Mesenchymal stem cell (in vitro differentiated cells and primary cell): ENCODE measurements at regions not wholly inside any gene's neighbourhood (a gene's known extent, or its start where the extent isn't known, plus 50 kb on each side); places are given as distances from the start of the nearest gene placed in this dataset.

Source experiments
- DNase-seq: peaks from one replicate; pipeline ENCODE4 v3.0.0-alpha.2; 2013
- H2AFZ ChIP-seq: one replicate; pipeline ENCODE4 v1.6.1; 2013; ENCODE audit warnings: low read depth, mild to moderate bottlenecking, control low read depth, inconsistent platforms, low read length, moderate library complexity
- H2AK5ac ChIP-seq: 2 replicates; pipeline ENCODE4 v1.6.1; 2013; ENCODE audit warnings: low read length, moderate library complexity, mild to moderate bottlenecking, inconsistent platforms; ENCODE audit not compliant: severe bottlenecking
- H2BK120ac ChIP-seq: one replicate; pipeline ENCODE4 v1.6.1; 2013; ENCODE audit warnings: low read depth, mild to moderate bottlenecking, inconsistent platforms, low read length, moderate library complexity
- H2BK12ac ChIP-seq, 2 experiments: one replicate each; pipeline ENCODE4 v1.6.1; 2013; ENCODE audit warnings: inconsistent platforms in 2 of 2, low read length in 2 of 2, mild to moderate bottlenecking in 2 of 2, moderate library complexity in 2 of 2, control low read depth in 1 of 2
- H2BK15ac ChIP-seq: one replicate; pipeline ENCODE4 v1.6.1; 2013; ENCODE audit warnings: mild to moderate bottlenecking, low read depth, inconsistent platforms; ENCODE audit not compliant: poor library complexity, severe bottlenecking
- H2BK5ac ChIP-seq: 2 replicates; pipeline ENCODE4 v1.6.1; 2013; ENCODE audit warnings: low read depth, mild to moderate bottlenecking, low read length, control low read depth, inconsistent platforms; ENCODE audit not compliant: poor library complexity, severe bottlenecking
- H3K14ac ChIP-seq, 2 experiments: one replicate each; pipeline ENCODE4 v1.6.1; 2013; ENCODE audit warnings: inconsistent platforms in 2 of 2, low read length in 2 of 2, control low read depth in 1 of 2, mild to moderate bottlenecking in 1 of 2, moderate library complexity in 1 of 2
- H3K18ac ChIP-seq, 2 experiments: one replicate each; pipeline ENCODE4 v1.6.1; 2013; ENCODE audit warnings: inconsistent platforms in 2 of 2, low read length in 2 of 2, control low read depth in 1 of 2, low read depth in 1 of 2, mild to moderate bottlenecking in 1 of 2
- H3K23ac ChIP-seq, 2 experiments: one replicate each; pipeline ENCODE4 v1.6.1; 2013; ENCODE audit warnings: inconsistent platforms in 2 of 2, low read length in 2 of 2, mild to moderate bottlenecking in 2 of 2, moderate library complexity in 2 of 2, control low read depth in 1 of 2
- H3K27ac ChIP-seq: 2 replicates; pipeline ENCODE4 v1.5.1; 2013; ENCODE audit warnings: mild to moderate bottlenecking, moderate library complexity, low read length, control low read depth, inconsistent platforms; ENCODE audit not compliant: poor library complexity, severe bottlenecking
- H3K27me3 ChIP-seq, 2 experiments: 2 replicates each; pipeline versions ENCODE4 v1.6.1 to v1.7.0; 2013; ENCODE audit warnings: low read length in 2 of 2, mild to moderate bottlenecking in 2 of 2, moderate library complexity in 2 of 2, control low read depth in 1 of 2, inconsistent platforms in 1 of 2; ENCODE audit not compliant: control insufficient read depth in 1 of 2, insufficient read depth in 1 of 2
- H3K36me3 ChIP-seq, 2 experiments: 2 replicates each; pipeline versions ENCODE4 v1.6.1 to v1.7.0; 2013; ENCODE audit warnings: low read length in 2 of 2, control low read depth in 1 of 2, inconsistent platforms in 1 of 2, low read depth in 1 of 2, mild to moderate bottlenecking in 1 of 2; ENCODE audit not compliant: insufficient read depth in 2 of 2, control insufficient read depth in 1 of 2
- H3K4ac ChIP-seq, 2 experiments: one replicate each; pipeline ENCODE4 v1.6.1; 2013; ENCODE audit warnings: inconsistent platforms in 2 of 2, low read length in 2 of 2, mild to moderate bottlenecking in 2 of 2, moderate library complexity in 2 of 2, control low read depth in 1 of 2, low read depth in 1 of 2
- H3K4me1 ChIP-seq: 2 replicates; pipeline ENCODE4 v1.6.1; 2013; ENCODE audit warnings: low read depth, low read length, control low read depth; ENCODE audit not compliant: control insufficient read depth, insufficient read depth
- H3K4me2 ChIP-seq: 2 replicates; pipeline ENCODE4 v1.6.1; 2013; ENCODE audit warnings: low read length, mild to moderate bottlenecking, inconsistent platforms; ENCODE audit not compliant: poor library complexity, severe bottlenecking
- H3K4me3 ChIP-seq, 2 experiments: 2 replicates each; pipeline versions ENCODE4 v1.5.1 to v1.7.0; 2013; ENCODE audit warnings: low read length in 2 of 2, mild to moderate bottlenecking in 2 of 2, control low read depth in 1 of 2, low read depth in 1 of 2; ENCODE audit not compliant: insufficient read depth in 1 of 2
- H3K79me1 ChIP-seq: replicated peaks from 2 replicates; pipeline ENCODE4 v1.6.1; 2013; ENCODE audit warnings: mild to moderate bottlenecking, control low read depth, low read length, inconsistent platforms; ENCODE audit not compliant: poor library complexity, severe bottlenecking
- H3K9ac ChIP-seq: 2 replicates; pipeline ENCODE4 v1.7.0; 2013; ENCODE audit warnings: mild to moderate bottlenecking, low read length, moderate library complexity
- H3K9me3 ChIP-seq: 2 replicates; pipeline ENCODE4 v1.7.0; 2013; ENCODE audit warnings: mild to moderate bottlenecking, low read length; ENCODE audit not compliant: control insufficient read depth
- H4K8ac ChIP-seq: one replicate; pipeline ENCODE4 v1.6.1; 2013; ENCODE audit warnings: inconsistent platforms, mild to moderate bottlenecking, low read length, moderate library complexity
- H4K91ac ChIP-seq: one replicate; pipeline ENCODE4 v1.6.1; 2013; ENCODE audit warnings: mild to moderate bottlenecking, low read length, inconsistent platforms
- WGBS: methylation state at CpG from one replicate; pipeline ENCODE4 v1.1.7; 2013; ENCODE audit warnings: mixed read lengths; 5-methylcytosine and 5-hydroxymethylcytosine counted together

DNA sequence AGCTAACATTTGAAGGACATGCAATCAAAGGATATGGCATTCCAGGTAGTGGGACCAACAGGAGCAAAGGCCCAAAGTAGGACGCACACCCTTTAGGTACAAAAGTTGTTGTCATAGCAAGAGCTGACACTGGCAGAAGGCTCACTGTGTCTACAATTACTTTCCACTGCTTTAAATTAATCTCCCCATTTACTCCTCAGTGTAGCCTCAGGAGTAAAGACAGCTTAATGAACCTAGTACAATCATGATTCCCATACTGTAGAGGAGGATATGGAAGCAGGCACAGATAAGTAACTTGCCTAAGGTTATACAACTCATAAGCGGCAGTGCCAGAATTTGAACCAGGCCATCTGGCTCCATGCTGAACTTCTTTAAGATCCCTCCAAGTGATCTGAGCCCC, 212.9 kb upstream of the SFSWAP start:
- peaks cover 0 to 3% of the 10 kb centered on the region in 2 experiments for H3K36me3 ChIP-seq
- H3K4ac ChIP-seq = no peak overlapping the region
- no peaks in the 10 kb centered on the region for H3K9me3 ChIP-seq
- peaks cover 0 to 19% of the 10 kb centered on the region in 2 experiments for H3K27me3 ChIP-seq
- H3K4me2 ChIP-seq = no peak overlapping the region
- no peak overlapping the region for H2BK5ac ChIP-seq
- no peaks in the 10 kb centered on the region for H3K79me1 ChIP-seq
- H3K4me1 ChIP-seq = no peaks in the 10 kb centered on the region
- no peak overlapping the region for H2BK120ac ChIP-seq
- no peak overlapping the region for H2BK15ac ChIP-seq
- H4K8ac ChIP-seq = no peak overlapping the region
- H3K4me3 ChIP-seq = no peak overlapping the region
- H3K27ac ChIP-seq = no peak overlapping the region
- no peak for DNase-seq
- no peak overlapping the region for H4K91ac ChIP-seq
- no peak overlapping the region for H3K14ac ChIP-seq
- no peak overlapping the region for H2AFZ ChIP-seq
- H3K18ac ChIP-seq = no peak overlapping the region
- no peak overlapping the region for H2BK12ac ChIP-seq
- no peak overlapping the region for H3K23ac ChIP-seq
- H2AK5ac ChIP-seq = no peak overlapping the region
- WGBS = 90% methylated on average over 2 of the region's 2 CpGs
- H3K9ac ChIP-seq = no peak overlapping the region

DNA sequence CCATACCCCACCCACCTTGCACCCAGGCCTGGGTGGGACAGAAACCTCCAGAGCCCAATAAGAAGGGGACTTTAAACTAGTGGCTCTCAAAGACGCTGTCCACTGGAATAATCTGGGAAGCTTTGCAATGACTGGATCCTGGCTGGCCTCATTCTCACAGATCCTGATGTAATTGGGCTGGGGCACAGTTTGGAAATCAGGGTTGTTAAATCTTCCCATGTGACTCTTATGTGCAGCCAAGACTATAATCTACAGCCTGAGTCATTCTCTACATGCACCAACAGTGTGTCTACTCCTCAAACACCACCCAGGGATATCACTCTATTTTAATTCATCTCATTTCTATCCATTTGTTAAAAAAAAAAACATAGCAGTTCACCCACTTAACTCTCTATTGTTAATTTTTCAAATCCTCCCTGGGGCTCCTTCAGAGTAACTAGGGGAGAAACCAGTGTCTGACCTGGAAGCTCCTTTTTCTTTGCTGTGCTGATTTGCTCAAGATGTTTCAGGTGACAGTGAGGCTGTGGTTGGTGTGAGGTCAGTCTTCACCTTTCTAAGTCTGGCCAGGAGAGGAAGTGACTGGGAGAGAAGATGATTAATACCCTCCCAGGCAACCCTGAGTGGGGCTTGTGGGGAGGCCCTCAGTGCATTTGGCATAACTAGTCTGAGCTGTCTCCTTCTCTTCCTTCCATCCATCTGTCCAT, 211.6 kb upstream of the SFSWAP start:
- Histone ChIP-seq H3K23ac (no peak overlapping the region), H3K18ac (no peak overlapping the region), H3K4ac (no peak overlapping the region), H2BK12ac (no peak overlapping the region), H4K91ac (no peak overlapping the region), H3K4me3 (no peak overlapping the region), H2AFZ (no peak overlapping the region), H2BK15ac (no peak overlapping the region), H3K9ac (no peak overlapping the region), H3K36me3 (no peaks in the 10 kb centered on the region), H2AK5ac (no peak overlapping the region), H2BK120ac (no peak overlapping the region), H2BK5ac (no peak overlapping the region), H4K8ac (no peak overlapping the region), H3K27ac (no peak overlapping the region), H3K14ac (no peak overlapping the region), H3K4me2 (no peak overlapping the region), H3K4me1 (no peaks in the 10 kb centered on the region), H3K79me1 (no peaks in the 10 kb centered on the region), H3K9me3 (no peaks in the 10 kb centered on the region), H3K27me3 (peaks cover 0 to 19% of the 10 kb centered on the region in 2 experiments)
- WGBS = 65% methylated on average over 1 of the region's 1 CpG
- no peak for DNase-seq

DNA sequence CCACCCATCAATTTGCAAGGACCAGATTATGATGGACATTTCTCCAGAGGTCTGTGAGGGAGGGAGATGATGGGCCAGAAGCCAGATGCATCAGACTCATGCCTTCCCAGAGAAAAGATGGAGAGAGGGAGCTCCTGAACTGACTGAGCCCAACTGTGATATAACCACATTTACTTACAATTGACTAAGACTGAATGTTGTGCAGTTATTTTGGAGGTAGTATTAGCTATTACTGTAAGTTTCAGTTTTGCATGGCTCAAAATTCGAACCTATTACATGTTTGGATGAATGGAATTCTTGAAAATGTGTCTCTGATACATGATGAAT, 211.1 kb upstream of the SFSWAP start:
- no peak overlapping the region for H3K4ac ChIP-seq
- peaks cover 0 to 19% of the 10 kb centered on the region in 2 experiments for H3K27me3 ChIP-seq
- H3K79me1 ChIP-seq = no peaks in the 10 kb centered on the region
- 22% methylated on average over 1 of the region's 1 CpG for WGBS
- H3K18ac ChIP-seq = no peak overlapping the region
- H3K36me3 ChIP-seq = no peaks in the 10 kb centered on the region
- no peak overlapping the region for H2AK5ac ChIP-seq
- no peak overlapping the region for H3K4me3 ChIP-seq
- DNase-seq = no peak
- no peaks in the 10 kb centered on the region for H3K9me3 ChIP-seq
- H3K14ac ChIP-seq = no peak overlapping the region
- H3K4me1 ChIP-seq = no peaks in the 10 kb centered on the region
- no peak overlapping the region for H4K91ac ChIP-seq
- no peak overlapping the region for H2BK12ac ChIP-seq
- H2BK120ac ChIP-seq = no peak overlapping the region
- no peak overlapping the region for H3K4me2 ChIP-seq
- no peak overlapping the region for H2BK5ac ChIP-seq
- H2AFZ ChIP-seq = no peak overlapping the region
- H3K9ac ChIP-seq = no peak overlapping the region
- H2BK15ac ChIP-seq = no peak overlapping the region
- H4K8ac ChIP-seq = no peak overlapping the region
- no peak overlapping the region for H3K27ac ChIP-seq
- H3K23ac ChIP-seq = no peak overlapping the region

DNA sequence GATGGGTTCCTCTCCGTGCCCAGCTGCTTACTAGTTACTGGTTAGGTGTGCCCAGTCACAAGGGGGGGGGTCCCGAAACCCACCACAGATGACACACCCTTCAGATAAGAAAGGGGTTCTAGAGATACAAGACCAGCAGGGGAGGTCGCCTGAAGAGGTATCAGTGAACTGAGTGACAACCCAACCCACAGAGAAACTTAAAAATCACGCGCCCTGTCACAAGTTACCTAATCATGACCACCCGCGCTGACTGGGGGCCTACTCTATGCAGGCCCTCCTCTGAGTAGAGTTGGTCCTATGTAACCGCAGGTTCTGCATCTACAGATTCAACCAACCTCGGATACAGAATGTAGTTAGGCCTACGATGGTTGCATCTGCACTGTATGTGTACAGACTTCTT, 210.3 kb upstream of the SFSWAP start:
- H3K4ac ChIP-seq = no peak overlapping the region
- H3K23ac ChIP-seq = no peak overlapping the region
- H3K18ac ChIP-seq = no peak overlapping the region
- H4K91ac ChIP-seq = no peak overlapping the region
- H3K36me3 ChIP-seq = no peaks in the 10 kb centered on the region
- no peaks in the 10 kb centered on the region for H3K9me3 ChIP-seq
- no peak for DNase-seq
- no peak overlapping the region for H3K4me2 ChIP-seq
- peaks cover 0 to 13% of the 10 kb centered on the region in 2 experiments for H3K27me3 ChIP-seq
- WGBS = 77% methylated on average over 9 of the region's 10 CpGs
- no peak overlapping the region for H2BK5ac ChIP-seq
- no peak overlapping the region for H3K27ac ChIP-seq
- H3K4me1 ChIP-seq = no peaks in the 10 kb centered on the region
- H3K79me1 ChIP-seq = no peaks in the 10 kb centered on the region
- H3K4me3 ChIP-seq = no peak overlapping the region
- no peak overlapping the region for H4K8ac ChIP-seq
- H2AK5ac ChIP-seq = no peak overlapping the region
- H2BK120ac ChIP-seq = no peak overlapping the region
- H2BK15ac ChIP-seq = no peak overlapping the region
- H3K14ac ChIP-seq = no peak overlapping the region
- H2AFZ ChIP-seq = no peak overlapping the region
- H3K9ac ChIP-seq = no peak overlapping the region
- H2BK12ac ChIP-seq = no peak overlapping the region
